ENCODE measurements at regions not wholly inside any gene's neighbourhood (a gene's known extent, or its start where the extent isn't known, plus 50 kb on each side); places are given as distances from the start of the nearest gene placed in this dataset.

- no peak overlapping the region for H3K27ac ChIP-seq
- no peak for TF ChIP-seq CTCF (conservative IDR thresholded peaks at IDR 0.05)
Observed at GRCh38 chr17:5711344-5711743, 127.0 kb upstream of the NLRP1 start.

GRCh38 chr17:5714993-5715392, 130.7 kb upstream of the NLRP1 start:
- no peak for TF ChIP-seq CTCF (conservative IDR thresholded peaks at IDR 0.05)
- H3K27ac ChIP-seq = no peak overlapping the region

- TF ChIP-seq CTCF (conservative IDR thresholded peaks at IDR 0.05) = no peak
- H3K27ac ChIP-seq = no peak overlapping the region
Observed at GRCh38 chr17:5715478-5715877, 131.2 kb upstream of the NLRP1 start.

- no peak for TF ChIP-seq CTCF (conservative IDR thresholded peaks at IDR 0.05)
- H3K27ac ChIP-seq = no peak overlapping the region
Observed at GRCh38 chr17:5718726-5719125, 134.4 kb upstream of the NLRP1 start.

GRCh38 chr17:5719976-5720375, 135.7 kb upstream of the NLRP1 start:
- TF ChIP-seq CTCF (conservative IDR thresholded peaks at IDR 0.05) = no peak
- no peak overlapping the region for H3K27ac ChIP-seq

GRCh38 chr17:5730373-5730772, 146.1 kb upstream of the NLRP1 start:
- no peak for TF ChIP-seq CTCF (conservative IDR thresholded peaks at IDR 0.05)
- H3K27ac ChIP-seq = no peak overlapping the region

- TF ChIP-seq CTCF (conservative IDR thresholded peaks at IDR 0.05) = no peak
Observed at GRCh38 chr17:5740937-5741336, 156.6 kb upstream of the NLRP1 start.

GRCh38 chr17:5741810-5742209, 157.5 kb upstream of the NLRP1 start:
- TF ChIP-seq CTCF (conservative IDR thresholded peaks at IDR 0.05) = no peak
- H3K27ac ChIP-seq = no peak overlapping the region

More at GRCh38 chr17:5740937-5741336, 156.6 kb upstream of the NLRP1 start:
- no peak overlapping the region for H3K27ac ChIP-seq
